ENCODE measurements at regions not wholly inside any gene's neighbourhood (a gene's known extent, or its start where the extent isn't known, plus 50 kb on each side); places are given as distances from the start of the nearest gene placed in this dataset.

DNA sequence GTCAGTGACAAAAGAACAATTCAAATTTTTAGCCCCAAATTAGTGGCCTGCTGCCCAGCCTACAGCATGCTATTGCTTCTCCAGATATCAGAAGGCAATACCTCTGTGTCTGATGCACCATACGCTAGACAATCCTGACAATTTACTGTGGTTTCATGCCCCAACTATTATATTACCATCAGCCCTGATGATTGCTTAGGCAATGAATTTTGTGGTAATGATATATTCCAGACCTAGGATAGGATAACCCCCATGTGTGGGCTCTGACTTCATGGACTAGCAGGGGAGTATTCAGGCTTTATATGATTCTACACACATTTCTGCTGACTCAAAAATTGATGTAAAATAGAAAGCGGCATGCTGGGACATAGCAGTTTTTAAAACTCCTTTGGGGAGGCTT lies 168.7 kb upstream of the FST start:
- Histone ChIP-seq H3K27me3 (ENCODE audit: control insufficient read depth, insufficient read depth, low read length) (no peaks in the 10 kb centered on the region), H3K36me3 (ENCODE audit: control insufficient read depth, insufficient read depth, low read length) (no peaks in the 10 kb centered on the region), H3K4me3 (ENCODE audit: low read depth, low read length) (no peak overlapping the region)
- no peak for DNase-seq (ENCODE audit: low read depth)
- no peak for TF ChIP-seq CTCF (IDR thresholded peaks at IDR 0.05; ENCODE audit: insufficient read depth, low read length, severe bottlenecking)
- FAIRE-seq: no peak

DNA sequence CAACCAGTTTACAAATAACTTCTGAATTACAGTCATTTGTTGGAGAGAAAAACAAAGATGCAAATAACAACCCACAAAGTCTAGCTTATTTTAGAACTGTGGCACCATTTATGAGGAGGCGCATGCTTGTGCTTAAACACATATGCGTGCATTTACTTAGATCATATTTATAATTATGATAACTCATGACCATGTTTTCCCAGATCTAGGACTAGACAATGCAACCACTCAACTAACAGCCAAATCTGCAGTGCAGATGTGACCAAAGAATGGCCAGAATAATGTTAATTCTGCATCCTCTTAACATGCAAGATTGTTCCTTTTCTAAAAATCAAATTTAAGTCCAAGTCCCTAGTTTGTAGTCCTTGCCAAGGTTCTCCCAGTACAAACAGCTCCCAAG lies 167.3 kb upstream of the FST start:
- Histone ChIP-seq H3K27me3 (ENCODE audit: control insufficient read depth, insufficient read depth, low read length) (no peaks in the 10 kb centered on the region), H3K4me3 (ENCODE audit: low read depth, low read length) (no peak overlapping the region), H3K36me3 (ENCODE audit: control insufficient read depth, insufficient read depth, low read length) (no peaks in the 10 kb centered on the region)
- FAIRE-seq (no peak), DNase-seq (ENCODE audit: low read depth) (no peak)
- no peak for TF ChIP-seq CTCF (IDR thresholded peaks at IDR 0.05; ENCODE audit: insufficient read depth, low read length, severe bottlenecking)

DNA sequence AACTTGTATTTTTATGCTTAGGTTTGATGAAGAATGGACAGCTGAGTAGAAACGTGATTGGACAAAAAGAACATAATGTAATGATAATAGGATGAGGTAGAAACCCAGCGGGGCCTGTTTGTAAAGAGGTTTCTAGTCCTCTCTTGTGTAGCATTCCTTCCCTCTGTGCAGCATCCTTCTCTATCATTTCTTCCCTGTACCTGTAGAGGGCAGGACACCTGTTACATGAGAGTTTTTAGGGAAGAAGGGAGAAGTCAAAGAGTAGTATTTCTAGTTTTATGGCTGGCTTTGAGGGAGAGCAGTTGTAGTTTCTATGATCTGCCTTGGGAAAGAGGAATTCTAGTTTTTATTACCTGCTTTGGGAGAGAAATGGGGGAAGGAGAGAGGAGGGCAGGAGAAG lies 162.1 kb upstream of the FST start:
- Histone ChIP-seq H3K36me3 (ENCODE audit: control insufficient read depth, insufficient read depth, low read length) (no peaks in the 10 kb centered on the region), H3K27me3 (ENCODE audit: control insufficient read depth, insufficient read depth, low read length) (no peaks in the 10 kb centered on the region), H3K4me3 (ENCODE audit: low read depth, low read length) (no peak overlapping the region)
- DNase-seq (ENCODE audit: low read depth) (peak; percentile 50), FAIRE-seq (no peak)
- peak; percentile 42 for TF ChIP-seq CTCF (IDR thresholded peaks at IDR 0.05; ENCODE audit: insufficient read depth, low read length, severe bottlenecking)

DNA sequence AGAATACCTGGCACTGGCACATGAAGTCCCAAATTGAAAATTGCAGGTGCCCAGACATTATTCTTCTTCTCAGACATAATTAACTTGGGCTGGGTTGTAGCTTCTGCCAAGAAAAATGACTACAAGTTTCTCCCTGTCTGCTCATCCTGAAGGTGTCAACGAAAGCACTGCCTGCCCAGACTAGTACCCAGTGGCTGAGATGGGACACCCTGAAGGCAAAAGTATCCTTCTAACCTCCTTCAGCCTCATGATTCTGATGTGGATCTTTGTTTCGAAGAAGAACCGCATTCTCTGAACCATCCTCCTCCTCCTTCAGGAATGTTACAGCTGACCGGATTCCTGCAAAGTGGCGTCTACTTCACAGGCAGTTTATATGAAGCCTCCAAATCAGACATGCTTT lies 161.1 kb upstream of the FST start:
- H3K27me3 ChIP-seq (ENCODE audit: control insufficient read depth, insufficient read depth, low read length): no peaks in the 10 kb centered on the region
- no peak for TF ChIP-seq CTCF (IDR thresholded peaks at IDR 0.05; ENCODE audit: insufficient read depth, low read length, severe bottlenecking)
- no peaks in the 10 kb centered on the region for H3K36me3 ChIP-seq (ENCODE audit: control insufficient read depth, insufficient read depth, low read length)
- H3K4me3 ChIP-seq (ENCODE audit: low read depth, low read length): no peak overlapping the region
- DNase-seq (ENCODE audit: low read depth): peak; percentile 91
- peak; percentile 95 for FAIRE-seq

DNA sequence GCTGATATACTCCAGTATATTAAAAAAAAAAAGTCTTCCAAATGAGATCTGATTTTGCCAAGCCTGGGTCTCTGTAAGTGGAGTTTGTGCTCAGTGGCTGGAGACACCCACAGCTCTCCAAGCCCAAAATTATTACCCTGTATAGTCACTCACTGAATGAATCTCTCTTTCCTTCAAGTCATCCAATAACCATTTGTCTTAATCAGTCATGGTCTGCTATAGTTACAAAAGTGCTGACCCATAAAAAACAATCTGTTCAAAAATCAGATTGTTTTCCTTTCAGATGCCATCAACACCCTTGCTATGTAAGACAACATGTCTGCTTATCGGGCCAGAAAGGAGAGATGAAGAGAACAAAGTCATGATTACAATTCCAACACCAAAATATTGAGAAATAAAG lies 159.4 kb upstream of the FST start:
- no peaks in the 10 kb centered on the region for H3K27me3 ChIP-seq (ENCODE audit: control insufficient read depth, insufficient read depth, low read length)
- no peaks in the 10 kb centered on the region for H3K36me3 ChIP-seq (ENCODE audit: control insufficient read depth, insufficient read depth, low read length)
- TF ChIP-seq CTCF (IDR thresholded peaks at IDR 0.05; ENCODE audit: insufficient read depth, low read length, severe bottlenecking): no peak
- no peak overlapping the region for H3K4me3 ChIP-seq (ENCODE audit: low read depth, low read length)
- FAIRE-seq (no peak), DNase-seq (ENCODE audit: low read depth) (peak; percentile 63)

GRCh38 chr5:53321721-53322120 lies 158.7 kb upstream of the FST start:
- TF ChIP-seq CTCF (IDR thresholded peaks at IDR 0.05; ENCODE audit: insufficient read depth, low read length, severe bottlenecking): no peak
- Histone ChIP-seq H3K27me3 (ENCODE audit: control insufficient read depth, insufficient read depth, low read length) (no peaks in the 10 kb centered on the region), H3K36me3 (ENCODE audit: control insufficient read depth, insufficient read depth, low read length) (no peaks in the 10 kb centered on the region), H3K4me3 (ENCODE audit: low read depth, low read length) (no peak overlapping the region)
- FAIRE-seq: no peak
- DNase-seq (ENCODE audit: low read depth): no peak
